Esophagus squamous epithelium (tissue), 4 donors: ENCODE measurements at regions not wholly inside any gene's neighbourhood (a gene's known extent, or its start where the extent isn't known, plus 50 kb on each side); places are given as distances from the start of the nearest gene placed in this dataset.

ENCODE experiments used
- POLR2A ChIP-seq, 4 donors: fragments of 450-650 bp; IDR thresholded peaks; one replicate each; pipeline ENCODE4 v1.6.1; 2017; ENCODE audit warnings: antibody characterized with exemption in 4 of 4, mild to moderate bottlenecking in 4 of 4, moderate library complexity in 3 of 4
- TF ChIP-seq, protein P1 (sequence below), 6 experiments: fragments of 450-650 bp in 4 of 6; fragments of 200-600 bp in 2 of 6; sonication (generic) in 2 of 6; IDR thresholded peaks; one replicate each; pipeline ENCODE4 v1.5.1; 2016 to 2019; ENCODE audit warnings: antibody characterized with exemption in 6 of 6, mild to moderate bottlenecking in 4 of 6, moderate library complexity in 4 of 6

DNA sequence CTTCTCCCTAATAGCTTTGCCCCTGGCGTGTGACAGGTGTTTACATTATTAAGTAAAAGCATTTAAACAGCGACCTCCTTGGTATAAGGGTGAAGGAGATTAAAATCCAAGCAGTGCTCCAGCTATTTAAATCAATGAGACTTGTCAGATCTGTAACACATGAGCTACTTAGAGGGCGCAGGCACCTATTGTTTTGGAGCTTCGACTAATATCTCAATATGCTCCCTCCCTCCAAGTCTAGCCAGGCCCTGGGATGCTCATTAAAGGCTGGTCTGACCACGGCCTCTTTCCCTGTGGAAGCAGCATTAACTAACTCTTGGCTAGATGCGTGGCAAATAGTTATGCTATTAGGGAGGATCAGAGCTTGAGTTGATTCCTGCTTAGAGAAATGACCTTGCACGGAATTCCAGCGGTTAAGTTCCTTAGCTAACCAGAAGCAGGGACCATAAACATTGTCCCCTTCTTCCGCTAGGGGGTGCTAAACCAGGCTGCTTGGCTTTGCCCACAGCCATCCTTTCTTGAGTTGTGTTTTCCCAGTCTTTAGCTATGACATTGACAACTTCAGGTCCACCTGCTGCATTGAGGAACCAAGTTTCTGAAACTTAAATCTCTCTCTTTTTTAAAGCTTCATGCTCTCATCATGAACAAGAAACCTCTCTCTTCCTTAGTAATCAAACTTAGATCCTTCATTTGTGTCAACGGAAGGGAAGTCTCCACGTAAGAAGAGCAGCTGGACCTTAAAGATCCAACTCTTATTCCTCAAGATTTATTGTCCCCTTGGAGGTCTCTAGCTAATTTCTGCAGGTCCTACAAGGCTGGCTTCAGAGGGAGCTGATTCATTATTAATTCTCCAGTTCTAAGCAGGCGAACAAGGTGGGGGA is 80.7 kb upstream of the IGFBP7 start:
- TF ChIP-seq, protein P1, sequence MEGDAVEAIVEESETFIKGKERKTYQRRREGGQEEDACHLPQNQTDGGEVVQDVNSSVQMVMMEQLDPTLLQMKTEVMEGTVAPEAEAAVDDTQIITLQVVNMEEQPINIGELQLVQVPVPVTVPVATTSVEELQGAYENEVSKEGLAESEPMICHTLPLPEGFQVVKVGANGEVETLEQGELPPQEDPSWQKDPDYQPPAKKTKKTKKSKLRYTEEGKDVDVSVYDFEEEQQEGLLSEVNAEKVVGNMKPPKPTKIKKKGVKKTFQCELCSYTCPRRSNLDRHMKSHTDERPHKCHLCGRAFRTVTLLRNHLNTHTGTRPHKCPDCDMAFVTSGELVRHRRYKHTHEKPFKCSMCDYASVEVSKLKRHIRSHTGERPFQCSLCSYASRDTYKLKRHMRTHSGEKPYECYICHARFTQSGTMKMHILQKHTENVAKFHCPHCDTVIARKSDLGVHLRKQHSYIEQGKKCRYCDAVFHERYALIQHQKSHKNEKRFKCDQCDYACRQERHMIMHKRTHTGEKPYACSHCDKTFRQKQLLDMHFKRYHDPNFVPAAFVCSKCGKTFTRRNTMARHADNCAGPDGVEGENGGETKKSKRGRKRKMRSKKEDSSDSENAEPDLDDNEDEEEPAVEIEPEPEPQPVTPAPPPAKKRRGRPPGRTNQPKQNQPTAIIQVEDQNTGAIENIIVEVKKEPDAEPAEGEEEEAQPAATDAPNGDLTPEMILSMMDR (IDR thresholded peaks at IDR 0.05) = peak in 3 of 6 experiments; percentile 27 to 49 (median 33)
- TF ChIP-seq POLR2A (IDR thresholded peaks at IDR 0.05) = no peak
